ENCODE measurements at regions not wholly inside any gene's neighbourhood (a gene's known extent, or its start where the extent isn't known, plus 50 kb on each side); places are given as distances from the start of the nearest gene placed in this dataset.

DNA sequence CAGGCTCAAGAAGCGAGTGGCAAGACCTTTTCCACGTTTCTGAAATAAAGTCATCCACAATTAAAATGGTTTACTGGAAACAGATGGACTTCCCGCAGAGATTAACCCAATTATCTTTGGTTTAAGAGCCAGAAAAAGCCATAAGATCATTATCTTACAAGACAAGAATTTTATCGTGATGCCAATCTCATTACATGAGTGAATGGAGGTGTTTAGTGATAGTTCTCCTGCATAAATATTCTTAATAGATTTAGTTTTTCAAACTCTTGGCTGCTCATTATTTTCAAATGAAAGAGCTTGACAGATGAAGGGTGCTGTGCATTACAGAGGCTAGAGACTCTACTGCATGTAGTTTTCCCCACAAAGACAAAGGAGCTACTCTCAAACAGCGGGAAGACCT, 1028.4 kb upstream of the PIK3C3 start:
- DNase-seq = no peak

DNA sequence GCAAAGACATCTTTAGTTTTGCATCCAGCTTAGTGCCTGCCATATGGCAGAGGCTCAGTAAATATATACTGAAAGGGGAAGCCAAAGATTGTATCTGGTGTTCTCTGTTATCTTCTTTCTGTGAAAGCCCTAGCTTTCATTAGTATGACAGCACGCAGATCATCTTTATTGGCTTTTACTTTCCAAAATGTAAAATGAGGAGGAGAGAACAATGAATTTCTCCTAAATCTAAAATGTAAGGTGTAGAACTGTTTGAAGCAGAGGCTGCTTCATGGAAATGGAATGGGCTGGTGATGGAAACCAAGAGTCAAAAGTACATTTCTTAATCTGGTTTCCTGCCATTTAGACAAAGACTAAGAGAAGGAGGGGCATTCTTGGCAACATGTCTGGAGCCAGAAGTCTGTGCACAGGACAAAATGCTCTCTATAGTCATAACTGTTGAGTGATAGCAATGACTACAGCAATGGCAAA, 1029.9 kb upstream of the PIK3C3 start:
- no peak for DNase-seq

DNA sequence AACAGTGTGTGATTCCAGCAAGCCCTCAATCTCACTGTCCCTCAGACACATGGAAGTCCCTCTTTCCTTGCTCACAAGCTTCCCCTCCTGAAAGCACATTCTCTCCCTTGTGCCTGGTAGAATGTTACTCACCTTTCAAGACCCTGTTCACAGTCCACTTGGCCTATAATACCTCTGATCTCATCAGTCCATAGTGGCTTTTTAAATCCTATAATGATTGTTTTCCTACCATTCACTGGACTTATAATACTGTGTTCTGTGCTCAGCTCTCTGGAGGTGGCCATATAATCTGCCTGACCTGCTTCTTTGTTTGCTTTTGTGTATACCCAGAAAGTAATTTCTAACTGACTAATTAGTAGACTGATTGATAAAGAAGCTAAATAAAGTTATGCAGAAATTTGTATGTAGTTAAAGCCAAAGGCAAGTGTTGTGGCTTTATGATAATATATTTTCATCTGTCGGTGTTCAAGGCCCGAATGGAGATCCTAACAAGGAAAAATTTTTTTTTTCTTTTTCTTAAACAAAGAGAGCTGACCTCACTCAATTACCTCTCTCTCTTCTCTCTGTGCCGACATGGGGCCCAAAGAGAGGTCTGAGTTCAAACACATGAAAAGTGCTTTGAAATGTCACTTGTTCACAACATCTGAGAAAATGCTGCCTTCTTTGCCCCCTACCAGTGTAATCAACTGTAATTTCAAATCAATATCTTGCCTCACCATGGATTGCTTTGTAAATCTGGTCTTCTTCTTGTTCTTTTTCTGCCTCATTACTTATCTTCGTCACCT, 1033.0 kb upstream of the PIK3C3 start:
- DNase-seq = no peak

DNA sequence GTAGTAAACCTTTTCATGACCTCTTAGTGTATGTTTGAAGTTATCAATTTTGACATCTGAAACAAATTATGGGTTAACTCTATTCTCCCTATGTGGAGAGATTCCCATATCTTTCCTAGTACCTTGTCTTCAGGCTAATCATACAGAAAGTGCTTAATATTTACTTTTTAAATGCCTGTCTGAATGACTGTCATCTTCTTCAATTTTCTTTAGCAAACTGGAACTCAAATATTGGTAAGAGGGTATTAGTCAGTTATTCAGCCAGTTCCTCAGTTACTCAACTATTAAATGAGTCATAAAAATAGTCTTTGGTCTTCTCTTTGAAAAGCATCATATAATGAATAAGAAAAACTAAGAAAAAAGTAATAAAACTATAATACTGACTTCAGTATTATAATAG, 1038.0 kb upstream of the PIK3C3 start:
- DNase-seq = no peak

DNA sequence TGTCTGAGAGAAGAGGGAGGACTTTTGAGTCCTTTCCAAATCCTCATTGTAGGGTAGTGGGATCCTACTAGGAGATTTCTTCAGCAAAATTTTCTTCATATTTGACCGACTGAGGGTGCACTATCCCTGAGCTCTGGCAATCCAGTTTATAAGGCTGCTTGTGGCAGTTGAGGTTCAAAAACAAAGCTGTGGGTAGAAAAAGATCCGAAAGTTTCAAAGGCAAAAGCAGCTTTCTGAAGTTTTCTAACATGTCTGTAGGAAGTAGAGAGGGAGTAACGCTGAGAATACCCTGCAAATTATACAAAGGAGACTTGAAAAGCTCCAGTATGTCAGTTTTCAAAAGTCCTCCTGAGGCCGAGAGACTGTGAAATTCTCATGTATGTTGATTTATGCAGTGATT, 1039.3 kb upstream of the PIK3C3 start:
- no peak for DNase-seq

DNA sequence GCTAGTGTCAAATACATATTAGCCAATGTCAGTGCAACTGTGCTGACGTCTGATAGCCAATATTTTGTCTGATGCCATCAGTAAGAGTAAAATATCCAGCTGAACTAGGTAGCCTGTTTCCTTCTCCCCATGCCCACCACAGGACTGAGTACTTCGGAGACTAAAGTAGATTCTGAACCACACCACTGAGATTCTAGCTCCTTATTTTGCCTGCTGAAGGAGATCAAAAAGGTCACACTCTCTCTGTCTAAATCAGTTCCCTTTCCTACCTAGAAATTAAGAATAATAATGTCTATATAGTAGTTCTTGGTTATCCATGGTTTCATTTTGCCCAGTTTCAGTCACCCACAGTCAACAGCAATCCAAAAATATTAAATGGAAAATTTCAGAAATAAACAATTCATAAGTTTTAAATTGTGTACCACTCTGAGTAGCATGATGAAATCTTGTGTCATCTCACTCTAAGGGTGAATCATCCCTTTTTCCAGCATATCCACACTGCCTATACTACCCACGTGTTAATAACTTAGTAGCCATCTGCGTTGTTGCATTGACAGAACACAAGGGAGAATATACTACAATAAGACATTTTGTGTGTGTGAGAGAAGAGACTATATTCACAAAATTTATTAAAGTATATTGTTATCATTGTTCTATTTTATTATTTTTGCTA, 1043.3 kb upstream of the PIK3C3 start:
- no peak for DNase-seq

DNA sequence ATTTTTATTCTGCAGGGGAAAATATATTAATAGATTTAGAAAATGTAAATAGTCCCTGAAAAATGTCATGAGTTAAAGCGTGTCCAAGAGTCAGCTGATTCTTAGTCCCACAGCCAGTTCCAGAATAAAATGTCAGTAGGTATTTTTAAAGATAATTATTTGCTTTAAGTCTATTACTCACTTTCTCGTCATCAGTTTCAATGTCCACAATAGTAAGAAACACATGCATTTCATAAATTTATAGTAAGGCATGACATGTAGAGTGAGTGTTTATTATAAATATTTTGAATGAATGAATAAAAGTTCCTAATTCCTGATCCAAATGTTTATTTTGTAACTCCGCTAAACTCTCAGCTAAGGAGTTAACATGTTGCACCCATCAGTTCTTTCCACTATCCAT, 1044.0 kb upstream of the PIK3C3 start:
- no peak for DNase-seq

DNA sequence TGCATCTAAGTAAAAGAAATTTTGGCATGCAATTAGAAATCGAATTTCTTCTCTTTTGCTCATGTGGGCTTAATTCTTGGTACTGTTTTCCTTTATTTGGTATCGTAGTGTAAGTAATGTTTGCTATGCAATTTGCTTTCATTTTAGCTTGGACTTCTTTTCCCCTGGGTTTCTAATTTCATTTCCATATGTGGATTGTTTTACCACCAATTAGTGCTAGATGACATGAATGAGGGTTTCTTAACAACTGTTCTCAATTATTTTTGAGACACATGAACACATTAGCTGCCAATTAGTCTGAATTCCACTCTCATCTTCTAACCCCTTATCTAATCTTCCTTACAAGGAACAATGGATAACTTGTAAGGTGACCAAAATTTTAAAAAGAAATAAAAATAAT, 1047.2 kb upstream of the PIK3C3 start:
- DNase-seq = no peak

DNA sequence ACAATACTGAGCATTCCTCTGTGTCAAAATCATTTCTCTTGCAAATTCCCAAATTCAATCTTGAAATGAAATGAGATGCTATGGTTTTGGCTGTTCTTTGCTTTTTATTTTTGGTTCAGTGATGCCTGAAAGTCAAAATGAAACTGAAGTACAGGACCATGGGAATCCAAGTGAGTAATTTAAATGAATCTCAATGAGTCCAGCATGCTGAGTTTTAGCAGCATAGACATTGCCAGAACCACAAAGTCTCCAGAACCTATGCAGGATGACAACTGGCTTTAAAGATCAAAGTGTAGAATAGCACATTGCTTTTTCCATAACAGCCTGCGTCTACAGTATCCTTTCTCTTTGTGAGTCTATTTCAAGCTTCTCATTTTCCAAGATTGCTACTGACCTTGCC, 1050.7 kb upstream of the PIK3C3 start:
- no peak for DNase-seq

DNA sequence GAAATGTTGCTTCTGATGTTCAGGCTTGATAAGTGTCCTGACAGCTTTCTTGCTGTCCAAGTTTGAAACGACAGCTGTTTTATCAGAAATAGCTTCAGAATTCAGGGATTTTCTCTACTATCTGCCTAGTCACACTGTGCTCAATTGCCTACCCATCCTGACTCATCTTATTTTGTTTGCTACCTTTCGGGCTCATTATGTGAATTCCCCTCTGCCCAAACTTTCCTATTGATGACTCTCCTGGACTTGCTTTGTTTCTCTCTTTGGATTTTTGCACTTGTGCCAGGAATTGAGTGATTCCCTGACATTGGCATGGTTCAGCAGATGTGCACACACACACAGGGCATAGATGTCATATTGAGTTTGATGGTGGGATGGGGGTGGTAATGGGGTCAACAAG, 1052.6 kb upstream of the PIK3C3 start:
- DNase-seq = no peak

DNA sequence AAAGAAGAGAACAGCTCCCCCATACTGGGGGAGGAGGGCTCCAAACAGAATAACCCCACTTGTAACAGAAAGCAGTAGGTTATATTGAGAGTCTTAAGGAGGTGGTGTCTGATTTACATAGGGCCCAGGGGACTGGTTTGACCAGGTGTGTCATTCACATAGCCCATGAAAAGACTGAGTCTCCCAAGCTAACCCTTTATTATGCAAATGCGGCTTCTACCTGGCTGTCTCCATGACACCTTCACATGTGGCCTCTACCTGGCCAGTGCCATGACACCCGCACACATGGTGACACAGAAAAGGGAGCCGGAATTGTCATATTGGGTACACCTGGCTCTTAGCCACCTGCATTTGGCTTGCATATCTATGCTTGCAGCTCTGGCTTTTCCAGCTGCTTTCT, 1057.2 kb upstream of the PIK3C3 start:
- DNase-seq = no peak

DNA sequence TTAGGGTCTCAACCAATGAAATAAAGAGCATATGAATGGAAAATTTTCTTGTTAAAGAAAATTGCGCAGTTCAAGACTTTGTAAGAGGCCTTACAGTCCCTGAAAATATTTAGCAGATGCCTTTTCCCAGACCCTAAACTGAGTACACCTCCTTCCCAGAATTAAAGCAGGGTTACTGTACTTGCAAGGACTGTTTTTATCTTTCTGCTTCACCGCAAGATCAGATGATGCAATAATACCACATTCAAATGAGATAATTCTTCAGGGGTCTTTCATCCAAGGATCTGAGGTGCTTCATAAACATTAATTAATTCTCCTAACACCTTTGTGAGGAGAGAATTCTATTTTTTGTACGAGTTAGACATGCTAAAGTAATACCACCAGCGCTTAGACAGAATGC, 1071.8 kb upstream of the PIK3C3 start:
- DNase-seq = no peak

DNA sequence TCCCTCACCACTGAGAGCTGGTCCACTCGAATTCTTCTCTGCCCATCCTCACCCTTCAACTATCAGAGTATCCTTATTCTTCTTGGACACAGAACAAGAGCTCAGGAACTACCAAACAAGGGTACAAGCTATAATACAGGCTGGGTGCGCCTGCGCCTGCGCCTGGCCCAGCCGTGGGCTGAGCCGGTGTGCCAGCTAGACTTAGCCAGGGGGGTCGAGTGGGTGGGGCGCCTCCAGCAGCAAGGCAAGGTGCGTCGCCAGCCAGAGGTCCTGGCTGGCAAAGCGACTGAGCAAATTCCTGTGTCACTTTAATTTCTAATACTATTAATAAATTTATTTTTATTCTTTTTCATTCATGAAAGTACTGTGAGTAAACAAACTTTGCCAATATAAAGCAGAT, 1072.6 kb upstream of the PIK3C3 start:
- no peak for DNase-seq

DNA sequence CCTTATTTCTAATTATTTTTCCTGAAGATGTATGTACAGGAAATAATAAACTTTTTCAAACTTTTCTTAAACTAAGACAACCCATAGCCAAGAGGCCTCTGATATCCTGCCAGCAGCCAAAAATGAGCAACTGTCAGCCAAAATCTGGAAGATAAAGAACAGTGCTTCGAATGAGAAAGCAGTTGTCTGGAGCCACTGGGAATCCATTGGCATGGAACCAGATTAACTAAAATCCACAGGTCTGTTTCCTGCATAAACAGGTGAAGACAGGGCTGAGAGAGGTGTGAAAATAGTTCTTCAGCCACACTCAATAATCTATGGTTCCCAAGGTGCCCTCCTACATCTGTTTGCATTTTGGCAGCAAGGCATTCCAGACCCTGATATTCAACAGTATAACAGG, 1076.7 kb upstream of the PIK3C3 start:
- DNase-seq = no peak

DNA sequence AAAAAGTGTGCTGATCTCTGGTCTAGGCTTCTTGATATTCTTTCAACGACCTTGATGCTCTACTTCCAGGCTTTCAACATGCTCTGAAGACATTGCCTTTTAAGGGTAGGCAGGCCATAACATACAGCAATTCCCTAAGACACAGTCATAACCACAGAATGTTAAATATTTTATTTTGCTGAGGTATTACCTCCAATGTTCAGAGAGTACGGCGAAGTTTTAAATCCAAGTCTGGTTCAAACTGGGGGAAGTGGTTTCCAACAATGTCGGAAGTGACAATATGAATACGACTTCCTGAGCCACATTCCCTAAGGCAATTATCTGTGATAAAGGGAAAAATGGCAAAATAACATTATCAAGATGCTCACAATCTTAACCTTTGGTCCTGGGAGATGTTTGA, 1077.9 kb upstream of the PIK3C3 start:
- no peak for DNase-seq

DNA sequence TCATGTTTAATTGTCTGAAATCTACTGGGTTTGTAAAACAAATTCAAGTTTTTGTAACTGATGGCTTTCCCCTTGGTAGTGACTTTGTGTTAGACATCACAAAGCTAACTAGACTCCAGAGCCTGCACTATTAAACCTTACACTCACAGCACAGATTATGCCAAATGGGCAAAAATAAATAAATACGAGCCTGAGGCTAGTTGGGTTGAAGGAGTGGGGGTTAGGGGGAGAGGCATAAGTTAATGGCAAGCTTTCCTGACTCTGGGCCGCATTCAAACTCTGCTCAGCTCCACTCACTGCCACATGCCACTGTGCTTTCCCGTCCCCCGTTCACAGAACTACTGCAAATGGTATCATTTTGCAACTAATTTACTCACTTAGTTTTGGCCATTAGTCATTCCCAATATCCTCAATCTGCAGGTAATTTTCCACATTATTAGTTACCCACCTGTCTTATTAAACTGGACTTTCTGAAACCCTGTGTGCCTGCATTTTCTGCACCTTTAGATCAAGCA, 1079.9 kb upstream of the PIK3C3 start:
- DNase-seq = no peak

DNA sequence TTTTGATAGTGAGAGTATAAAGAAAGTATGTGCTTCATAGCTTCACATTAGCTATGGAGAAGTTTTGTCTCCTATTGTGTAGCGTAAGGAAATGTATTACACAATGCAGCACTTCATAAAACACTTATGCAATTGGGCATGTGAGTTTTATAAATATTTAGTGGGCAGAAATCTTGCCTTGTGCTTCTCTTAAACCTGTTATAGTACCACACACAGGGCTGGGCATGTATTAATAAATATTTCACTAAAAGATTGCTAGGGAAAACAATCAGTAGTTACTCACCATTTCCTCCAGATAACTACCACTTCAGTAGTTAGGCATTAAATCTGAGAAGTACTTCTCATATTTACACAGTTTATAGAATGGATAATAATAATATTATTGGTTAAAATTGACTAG, 1080.8 kb upstream of the PIK3C3 start:
- DNase-seq = no peak

DNA sequence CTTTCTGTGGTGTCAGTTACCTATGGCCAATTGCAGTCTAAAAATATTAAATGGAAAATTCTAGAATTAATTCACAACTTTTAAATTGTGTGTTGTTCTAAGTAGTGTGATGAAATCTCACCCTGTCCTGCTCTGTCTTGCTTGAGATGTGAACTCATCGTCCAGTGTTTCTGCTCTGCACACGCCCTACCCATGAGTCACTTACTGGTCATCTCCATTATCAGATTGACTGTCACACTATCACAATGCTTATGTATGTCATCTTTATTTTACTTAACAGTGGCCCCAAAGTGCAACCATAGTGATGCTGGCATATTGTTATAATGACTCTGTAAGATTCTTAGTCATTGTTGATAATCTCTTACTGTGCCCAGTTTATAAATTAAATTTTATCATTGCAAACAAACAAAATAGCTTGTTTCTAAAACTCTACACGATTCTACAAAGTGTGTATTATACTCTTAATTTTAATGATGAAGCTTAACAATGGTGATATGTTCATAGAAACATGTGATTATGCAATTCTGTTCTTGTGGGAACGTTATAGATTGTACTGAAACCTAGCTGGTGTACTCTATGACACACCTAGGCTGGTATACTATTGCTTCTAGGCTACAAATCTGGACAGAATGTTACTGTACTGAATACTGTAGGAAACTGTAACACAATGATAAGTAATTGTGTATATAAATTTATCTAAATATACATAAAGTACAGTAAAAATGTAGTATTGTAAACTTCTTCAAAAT, 1086.8 kb upstream of the PIK3C3 start:
- DNase-seq = no peak

DNA sequence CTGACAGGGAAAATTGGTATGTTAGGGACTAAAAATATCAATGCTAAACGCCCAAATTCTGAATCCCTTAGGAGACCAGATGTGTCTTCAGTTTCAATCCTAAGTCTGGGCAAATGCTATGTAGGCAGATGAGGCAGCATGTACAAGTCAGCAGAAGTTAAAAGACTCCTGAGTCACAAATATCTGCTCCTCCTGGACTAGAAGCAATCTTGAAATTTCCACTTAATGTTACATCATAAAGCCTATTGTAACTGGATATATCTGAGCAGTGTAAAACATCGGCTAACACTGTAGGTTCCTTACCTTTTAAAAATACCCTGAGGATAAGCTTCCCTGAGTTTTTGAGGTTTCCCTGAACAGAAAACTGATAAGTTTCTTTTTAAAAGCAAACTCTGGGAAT, 1087.6 kb upstream of the PIK3C3 start:
- no peak for DNase-seq

DNA sequence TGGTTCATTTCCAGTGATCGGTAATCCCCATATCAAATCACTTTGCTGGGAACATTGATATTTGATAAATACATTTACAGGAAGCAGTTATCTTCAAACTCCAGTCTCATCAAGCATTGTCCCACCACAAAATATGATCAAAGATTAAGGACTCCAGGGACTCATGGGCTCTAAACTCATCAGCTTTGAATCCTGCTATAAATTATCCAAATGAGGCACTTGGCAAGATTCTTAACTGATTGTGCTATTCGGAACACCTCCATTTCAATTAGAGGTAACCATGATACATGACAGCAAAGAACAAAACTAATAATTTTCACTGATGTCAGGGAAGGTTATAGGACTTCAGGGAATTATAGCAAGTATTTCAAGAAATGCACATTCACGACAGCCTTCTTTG, 1088.1 kb upstream of the PIK3C3 start:
- DNase-seq = no peak

DNA sequence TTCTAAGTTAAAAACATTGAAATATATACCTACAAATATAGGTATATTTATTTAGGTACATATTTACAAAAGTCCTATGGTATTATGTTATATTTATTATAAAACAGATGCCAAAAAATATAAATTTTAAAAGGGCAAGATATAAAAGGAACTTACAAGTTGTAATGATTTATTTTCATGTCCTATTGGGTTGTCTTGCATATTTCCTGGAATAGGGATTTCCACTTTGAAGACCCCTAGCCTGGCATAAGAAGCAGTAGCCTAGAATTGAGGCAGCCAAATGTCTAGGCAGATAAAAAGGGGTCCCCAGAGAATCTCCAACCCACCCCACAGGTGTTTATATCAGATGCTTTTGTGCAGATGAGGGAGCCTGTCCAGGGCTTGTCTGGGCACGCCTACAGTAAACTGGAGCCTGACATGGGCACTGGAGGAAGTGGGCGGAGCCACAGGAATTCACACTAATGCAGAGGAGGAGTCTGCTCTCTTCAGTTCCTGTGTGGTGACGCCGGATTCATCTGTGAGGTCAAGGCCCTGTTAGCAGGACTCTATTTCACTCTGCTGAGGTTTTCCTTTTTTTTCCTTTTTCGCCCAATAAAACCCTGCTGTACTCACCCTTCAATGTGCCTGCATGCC, 1088.9 kb upstream of the PIK3C3 start:
- DNase-seq = no peak

DNA sequence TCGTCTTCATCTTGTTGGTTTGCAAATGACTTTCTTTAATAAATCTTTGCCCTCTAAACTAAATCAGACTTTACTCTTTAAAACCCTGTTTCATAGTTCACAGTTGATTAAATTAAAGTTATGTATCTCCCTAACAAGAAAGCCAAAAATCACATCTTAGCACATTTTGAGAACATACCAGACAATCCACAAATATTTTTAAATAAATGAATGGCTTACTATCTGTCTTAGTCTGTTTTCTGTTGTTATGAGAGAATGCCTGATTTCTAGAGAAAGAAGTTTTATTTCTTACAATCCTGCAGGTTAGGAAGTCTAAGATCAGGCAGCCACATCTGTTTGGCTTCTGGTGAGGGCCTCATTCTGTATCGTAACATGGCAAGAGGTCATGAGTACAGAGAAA, 1090.2 kb upstream of the PIK3C3 start:
- no peak for DNase-seq

DNA sequence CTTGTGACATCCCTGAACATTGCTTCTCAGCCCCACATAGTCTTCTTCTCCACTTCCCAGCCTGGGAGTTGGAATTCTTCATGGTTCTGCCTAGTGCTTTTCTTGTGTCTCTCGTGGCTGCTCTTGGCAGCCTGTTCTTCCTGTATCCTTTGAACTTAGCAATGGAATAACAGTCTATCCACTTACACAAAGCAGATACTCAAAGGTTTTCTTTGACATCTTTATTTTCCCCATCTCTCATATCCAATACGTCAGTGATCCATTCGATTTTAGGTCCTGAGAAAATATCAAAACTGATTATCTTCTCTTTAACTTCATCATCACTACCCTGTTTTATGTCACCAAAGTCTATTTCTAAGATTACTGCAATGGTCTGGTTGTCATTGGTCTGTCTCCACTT, 1091.2 kb upstream of the PIK3C3 start:
- DNase-seq = no peak

Data from NCI-H2081 treated with DMSO at 0.1 percent for 48 hours (cell line).